ENCODE measurements at regions not wholly inside any gene's neighbourhood (a gene's known extent, or its start where the extent isn't known, plus 50 kb on each side); places are given as distances from the start of the nearest gene placed in this dataset.

GRCh38 chr9:11708899-11709298 is 984.3 kb upstream of the TYRP1 start:
- POLR2A ChIA-PET = no interaction called here
- TF ChIP-seq, protein P1, sequence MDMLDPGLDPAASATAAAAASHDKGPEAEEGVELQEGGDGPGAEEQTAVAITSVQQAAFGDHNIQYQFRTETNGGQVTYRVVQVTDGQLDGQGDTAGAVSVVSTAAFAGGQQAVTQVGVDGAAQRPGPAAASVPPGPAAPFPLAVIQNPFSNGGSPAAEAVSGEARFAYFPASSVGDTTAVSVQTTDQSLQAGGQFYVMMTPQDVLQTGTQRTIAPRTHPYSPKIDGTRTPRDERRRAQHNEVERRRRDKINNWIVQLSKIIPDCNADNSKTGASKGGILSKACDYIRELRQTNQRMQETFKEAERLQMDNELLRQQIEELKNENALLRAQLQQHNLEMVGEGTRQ (CRISPR knock-in tag; IDR thresholded peaks at IDR 0.05) = no peak
- TF ChIP-seq TEAD4 (CRISPR knock-in tag; IDR thresholded peaks at IDR 0.05) (no peak), ZNF416 (CRISPR knock-in tag; IDR thresholded peaks at IDR 0.05) (no peak)

DNA sequence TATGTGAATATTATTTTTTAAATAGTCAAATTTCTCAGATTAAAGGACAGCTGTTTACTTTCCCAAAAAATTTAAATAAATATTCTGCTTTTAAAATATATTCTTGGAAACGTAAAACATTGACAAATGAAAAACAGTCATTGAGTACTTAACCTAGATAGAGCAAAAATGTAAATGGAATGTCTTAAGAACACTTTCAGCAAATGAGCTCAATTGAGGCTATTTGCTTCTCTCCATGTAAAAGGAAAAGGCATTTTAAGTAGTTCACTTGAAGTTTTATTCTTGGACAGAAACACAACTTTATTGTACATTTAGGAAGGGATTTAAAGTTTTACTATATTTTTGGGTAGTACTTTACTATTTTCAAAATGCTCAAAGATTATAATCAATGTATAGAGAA is 983.6 kb upstream of the TYRP1 start:
- ATAC-seq (no peak), DNase-seq (ENCODE audit: low spot score) (no peak)
- H3K4me3 Mint-ChIP-seq = no peak overlapping the region
- POLR2A ChIA-PET = no interaction called here
- no peaks in the 10 kb centered on the region for H3K4me1 Mint-ChIP-seq
- H3K27ac Mint-ChIP-seq = no peak overlapping the region
- no peaks in the 10 kb centered on the region; the same call in 1 of the 2 replicates for H3K27me3 Mint-ChIP-seq (ENCODE audit: low read depth)
- no peaks in the 10 kb centered on the region for H3K36me3 Mint-ChIP-seq
- H3K9me3 Mint-ChIP-seq = peaks cover 4% of the 10 kb centered on the region
- CTCF ChIA-PET = interaction anchor here (0.6 kb wide), 1 partner anchor 97 kb away, joined by 3 read pairs; no protein-coding TSS in a partner anchor
- TF ChIP-seq ATF1 (CRISPR knock-in tag; IDR thresholded peaks at IDR 0.05) (no peak), ELF4 (CRISPR knock-in tag; IDR thresholded peaks at IDR 0.05; ENCODE audit: low read depth) (no peak), SP1 (CRISPR knock-in tag; conservative IDR thresholded peaks at IDR 0.05) (no peak), CREB1 (CRISPR knock-in tag; IDR thresholded peaks at IDR 0.05) (no peak), CREM (CRISPR knock-in tag; IDR thresholded peaks at IDR 0.05) (no peak), AFF4 (CRISPR knock-in tag; IDR thresholded peaks at IDR 0.05; ENCODE audit: borderline replicate concordance) (no peak), PRRX2 (CRISPR knock-in tag; IDR thresholded peaks at IDR 0.05) (no peak), ZNF416 (CRISPR knock-in tag; IDR thresholded peaks at IDR 0.05) (no peak), USF1 (CRISPR knock-in tag; IDR thresholded peaks at IDR 0.05) (no peak), RELA (CRISPR knock-in tag; IDR thresholded peaks at IDR 0.05; ENCODE audit: borderline replicate concordance) (no peak), JAZF1 (CRISPR knock-in tag; IDR thresholded peaks at IDR 0.05) (no peak)
- TF ChIP-seq, protein P2, sequence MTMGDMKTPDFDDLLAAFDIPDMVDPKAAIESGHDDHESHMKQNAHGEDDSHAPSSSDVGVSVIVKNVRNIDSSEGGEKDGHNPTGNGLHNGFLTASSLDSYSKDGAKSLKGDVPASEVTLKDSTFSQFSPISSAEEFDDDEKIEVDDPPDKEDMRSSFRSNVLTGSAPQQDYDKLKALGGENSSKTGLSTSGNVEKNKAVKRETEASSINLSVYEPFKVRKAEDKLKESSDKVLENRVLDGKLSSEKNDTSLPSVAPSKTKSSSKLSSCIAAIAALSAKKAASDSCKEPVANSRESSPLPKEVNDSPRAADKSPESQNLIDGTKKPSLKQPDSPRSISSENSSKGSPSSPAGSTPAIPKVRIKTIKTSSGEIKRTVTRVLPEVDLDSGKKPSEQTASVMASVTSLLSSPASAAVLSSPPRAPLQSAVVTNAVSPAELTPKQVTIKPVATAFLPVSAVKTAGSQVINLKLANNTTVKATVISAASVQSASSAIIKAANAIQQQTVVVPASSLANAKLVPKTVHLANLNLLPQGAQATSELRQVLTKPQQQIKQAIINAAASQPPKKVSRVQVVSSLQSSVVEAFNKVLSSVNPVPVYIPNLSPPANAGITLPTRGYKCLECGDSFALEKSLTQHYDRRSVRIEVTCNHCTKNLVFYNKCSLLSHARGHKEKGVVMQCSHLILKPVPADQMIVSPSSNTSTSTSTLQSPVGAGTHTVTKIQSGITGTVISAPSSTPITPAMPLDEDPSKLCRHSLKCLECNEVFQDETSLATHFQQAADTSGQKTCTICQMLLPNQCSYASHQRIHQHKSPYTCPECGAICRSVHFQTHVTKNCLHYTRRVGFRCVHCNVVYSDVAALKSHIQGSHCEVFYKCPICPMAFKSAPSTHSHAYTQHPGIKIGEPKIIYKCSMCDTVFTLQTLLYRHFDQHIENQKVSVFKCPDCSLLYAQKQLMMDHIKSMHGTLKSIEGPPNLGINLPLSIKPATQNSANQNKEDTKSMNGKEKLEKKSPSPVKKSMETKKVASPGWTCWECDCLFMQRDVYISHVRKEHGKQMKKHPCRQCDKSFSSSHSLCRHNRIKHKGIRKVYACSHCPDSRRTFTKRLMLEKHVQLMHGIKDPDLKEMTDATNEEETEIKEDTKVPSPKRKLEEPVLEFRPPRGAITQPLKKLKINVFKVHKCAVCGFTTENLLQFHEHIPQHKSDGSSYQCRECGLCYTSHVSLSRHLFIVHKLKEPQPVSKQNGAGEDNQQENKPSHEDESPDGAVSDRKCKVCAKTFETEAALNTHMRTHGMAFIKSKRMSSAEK (CRISPR knock-in tag; IDR thresholded peaks at IDR 0.05; ENCODE audit: borderline replicate concordance) = no peak
- TF ChIP-seq, protein P3, sequence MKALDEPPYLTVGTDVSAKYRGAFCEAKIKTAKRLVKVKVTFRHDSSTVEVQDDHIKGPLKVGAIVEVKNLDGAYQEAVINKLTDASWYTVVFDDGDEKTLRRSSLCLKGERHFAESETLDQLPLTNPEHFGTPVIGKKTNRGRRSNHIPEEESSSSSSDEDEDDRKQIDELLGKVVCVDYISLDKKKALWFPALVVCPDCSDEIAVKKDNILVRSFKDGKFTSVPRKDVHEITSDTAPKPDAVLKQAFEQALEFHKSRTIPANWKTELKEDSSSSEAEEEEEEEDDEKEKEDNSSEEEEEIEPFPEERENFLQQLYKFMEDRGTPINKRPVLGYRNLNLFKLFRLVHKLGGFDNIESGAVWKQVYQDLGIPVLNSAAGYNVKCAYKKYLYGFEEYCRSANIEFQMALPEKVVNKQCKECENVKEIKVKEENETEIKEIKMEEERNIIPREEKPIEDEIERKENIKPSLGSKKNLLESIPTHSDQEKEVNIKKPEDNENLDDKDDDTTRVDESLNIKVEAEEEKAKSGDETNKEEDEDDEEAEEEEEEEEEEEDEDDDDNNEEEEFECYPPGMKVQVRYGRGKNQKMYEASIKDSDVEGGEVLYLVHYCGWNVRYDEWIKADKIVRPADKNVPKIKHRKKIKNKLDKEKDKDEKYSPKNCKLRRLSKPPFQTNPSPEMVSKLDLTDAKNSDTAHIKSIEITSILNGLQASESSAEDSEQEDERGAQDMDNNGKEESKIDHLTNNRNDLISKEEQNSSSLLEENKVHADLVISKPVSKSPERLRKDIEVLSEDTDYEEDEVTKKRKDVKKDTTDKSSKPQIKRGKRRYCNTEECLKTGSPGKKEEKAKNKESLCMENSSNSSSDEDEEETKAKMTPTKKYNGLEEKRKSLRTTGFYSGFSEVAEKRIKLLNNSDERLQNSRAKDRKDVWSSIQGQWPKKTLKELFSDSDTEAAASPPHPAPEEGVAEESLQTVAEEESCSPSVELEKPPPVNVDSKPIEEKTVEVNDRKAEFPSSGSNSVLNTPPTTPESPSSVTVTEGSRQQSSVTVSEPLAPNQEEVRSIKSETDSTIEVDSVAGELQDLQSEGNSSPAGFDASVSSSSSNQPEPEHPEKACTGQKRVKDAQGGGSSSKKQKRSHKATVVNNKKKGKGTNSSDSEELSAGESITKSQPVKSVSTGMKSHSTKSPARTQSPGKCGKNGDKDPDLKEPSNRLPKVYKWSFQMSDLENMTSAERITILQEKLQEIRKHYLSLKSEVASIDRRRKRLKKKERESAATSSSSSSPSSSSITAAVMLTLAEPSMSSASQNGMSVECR (CRISPR knock-in tag; IDR thresholded peaks at IDR 0.05; ENCODE audit: borderline replicate concordance) = no peak
- TF ChIP-seq, protein P4, sequence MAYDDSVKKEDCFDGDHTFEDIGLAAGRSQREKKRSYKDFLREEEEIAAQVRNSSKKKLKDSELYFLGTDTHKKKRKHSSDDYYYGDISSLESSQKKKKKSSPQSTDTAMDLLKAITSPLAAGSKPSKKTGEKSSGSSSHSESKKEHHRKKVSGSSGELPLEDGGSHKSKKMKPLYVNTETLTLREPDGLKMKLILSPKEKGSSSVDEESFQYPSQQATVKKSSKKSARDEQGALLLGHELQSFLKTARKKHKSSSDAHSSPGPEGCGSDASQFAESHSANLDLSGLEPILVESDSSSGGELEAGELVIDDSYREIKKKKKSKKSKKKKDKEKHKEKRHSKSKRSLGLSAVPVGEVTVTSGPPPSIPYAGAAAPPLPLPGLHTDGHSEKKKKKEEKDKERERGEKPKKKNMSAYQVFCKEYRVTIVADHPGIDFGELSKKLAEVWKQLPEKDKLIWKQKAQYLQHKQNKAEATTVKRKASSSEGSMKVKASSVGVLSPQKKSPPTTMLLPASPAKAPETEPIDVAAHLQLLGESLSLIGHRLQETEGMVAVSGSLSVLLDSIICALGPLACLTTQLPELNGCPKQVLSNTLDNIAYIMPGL (CRISPR knock-in tag; IDR thresholded peaks at IDR 0.05) = no peak

More at GRCh38 chr9:11708899-11709298, 984.3 kb upstream of the TYRP1 start:
- CTCF ChIA-PET = no interaction called here
- ATAC-seq (no peak), DNase-seq (ENCODE audit: low spot score) (no peak)
- H3K4me3 Mint-ChIP-seq = no peak overlapping the region
- no peaks in the 10 kb centered on the region; the same call in 1 of the 2 replicates for H3K27me3 Mint-ChIP-seq (ENCODE audit: low read depth)
- peaks cover 4% of the 10 kb centered on the region for H3K9me3 Mint-ChIP-seq
- H3K36me3 Mint-ChIP-seq = no peaks in the 10 kb centered on the region
- H3K4me1 Mint-ChIP-seq = no peaks in the 10 kb centered on the region
- no peak overlapping the region for H3K27ac Mint-ChIP-seq
